ENCODE measurements at regions not wholly inside any gene's neighbourhood (a gene's known extent, or its start where the extent isn't known, plus 50 kb on each side); places are given as distances from the start of the nearest gene placed in this dataset.
"Not testable (repeated sequence)": the region's sequence is repeated elsewhere in the genome, so short reads cannot be mapped to it uniquely, and the experiment has no call there.

GRCh38 chr3:94406595-94406994, 343.7 kb downstream of the NSUN3 start:
- no peak overlapping the region for H3K27ac Mint-ChIP-seq
- no peaks in the 10 kb centered on the region for H3K4me1 Mint-ChIP-seq
- no peak overlapping the region for H3K4me3 Mint-ChIP-seq
- DNase-seq (no peak), ATAC-seq (no peak)
- TF ChIP-seq, protein P1, sequence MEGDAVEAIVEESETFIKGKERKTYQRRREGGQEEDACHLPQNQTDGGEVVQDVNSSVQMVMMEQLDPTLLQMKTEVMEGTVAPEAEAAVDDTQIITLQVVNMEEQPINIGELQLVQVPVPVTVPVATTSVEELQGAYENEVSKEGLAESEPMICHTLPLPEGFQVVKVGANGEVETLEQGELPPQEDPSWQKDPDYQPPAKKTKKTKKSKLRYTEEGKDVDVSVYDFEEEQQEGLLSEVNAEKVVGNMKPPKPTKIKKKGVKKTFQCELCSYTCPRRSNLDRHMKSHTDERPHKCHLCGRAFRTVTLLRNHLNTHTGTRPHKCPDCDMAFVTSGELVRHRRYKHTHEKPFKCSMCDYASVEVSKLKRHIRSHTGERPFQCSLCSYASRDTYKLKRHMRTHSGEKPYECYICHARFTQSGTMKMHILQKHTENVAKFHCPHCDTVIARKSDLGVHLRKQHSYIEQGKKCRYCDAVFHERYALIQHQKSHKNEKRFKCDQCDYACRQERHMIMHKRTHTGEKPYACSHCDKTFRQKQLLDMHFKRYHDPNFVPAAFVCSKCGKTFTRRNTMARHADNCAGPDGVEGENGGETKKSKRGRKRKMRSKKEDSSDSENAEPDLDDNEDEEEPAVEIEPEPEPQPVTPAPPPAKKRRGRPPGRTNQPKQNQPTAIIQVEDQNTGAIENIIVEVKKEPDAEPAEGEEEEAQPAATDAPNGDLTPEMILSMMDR (IDR thresholded peaks at IDR 0.05), result no peak
- intact Hi-C loops (cut with micrococcal nuclease), result no loop called here
- Histone ChIP-seq H3K36me3 (ENCODE audit: control insufficient read depth, insufficient read depth, low read length) (no peaks in the 10 kb centered on the region), H3K27me3 (ENCODE audit: control insufficient read depth, insufficient read depth, low read length) (no peaks in the 10 kb centered on the region), H3K4me1 (ENCODE audit: control insufficient read depth, insufficient read depth, low read length) (no peaks in the 10 kb centered on the region), H3K9me3 (ENCODE audit: control insufficient read depth, insufficient read depth, low read length) (no peaks in the 10 kb centered on the region), H3K4me3 (ENCODE audit: low read length) (no peak overlapping the region), H3K27ac (ENCODE audit: low read length) (no peak overlapping the region)
- no peaks in the 10 kb centered on the region for H3K36me3 Mint-ChIP-seq
- peaks cover 12 to 15% of the 10 kb centered on the region in 2 donors for H3K9me3 Mint-ChIP-seq
- H3K27me3 Mint-ChIP-seq (ENCODE audit: low read depth in 2 of 2), result no peaks in the 10 kb centered on the region

DNA sequence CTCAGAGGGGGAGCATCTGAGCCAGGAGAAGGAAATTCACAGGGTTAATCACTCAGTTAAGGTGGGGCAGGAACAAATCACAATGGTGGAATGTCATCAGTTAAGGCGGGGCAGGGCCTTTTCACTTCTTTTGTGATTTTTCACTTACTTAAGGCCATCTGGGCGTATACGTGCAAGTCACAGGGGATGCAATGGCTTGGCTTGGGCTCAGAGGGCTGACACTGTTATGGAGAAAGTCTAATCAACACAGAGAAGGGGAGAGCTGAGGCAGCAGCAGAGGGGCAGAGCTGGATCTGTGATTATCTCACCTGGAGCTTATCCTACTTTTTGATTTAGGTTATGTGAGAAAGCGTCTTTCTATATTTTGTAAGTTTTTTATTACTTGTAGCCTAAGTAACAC, 350.1 kb downstream of the NSUN3 start:
- ATAC-seq; H3K27ac Mint-ChIP-seq; H3K4me3 Mint-ChIP-seq; H3K27me3 ChIP-seq (ENCODE audit: control insufficient read depth, insufficient read depth, low read length); H3K9me3 Mint-ChIP-seq; H3K4me1 Mint-ChIP-seq; H3K4me3 ChIP-seq (ENCODE audit: low read length); H3K36me3 Mint-ChIP-seq; H3K36me3 ChIP-seq (ENCODE audit: control insufficient read depth, insufficient read depth, low read length); H3K4me1 ChIP-seq (ENCODE audit: control insufficient read depth, insufficient read depth, low read length); H3K27ac ChIP-seq (ENCODE audit: low read length); intact Hi-C loops (cut with micrococcal nuclease); H3K27me3 Mint-ChIP-seq (ENCODE audit: low read depth in 2 of 2); DNase-seq; H3K9me3 ChIP-seq (ENCODE audit: control insufficient read depth, insufficient read depth, low read length): not testable (repeated sequence)
- WGBS (ENCODE audit: insufficient coverage), result 100% methylated on average over 3 of the region's 4 CpGs

GRCh38 chr3:94413336-94414108, 350.7 kb downstream of the NSUN3 start:
- Mint-ChIP-seq H3K36me3 (no peaks in the 10 kb centered on the region), H3K4me3 (no peak overlapping the region), H3K9me3 (peaks cover 5 to 6% of the 10 kb centered on the region in 2 donors), H3K27ac (no peak overlapping the region), H3K4me1 (no peaks in the 10 kb centered on the region), H3K27me3 (ENCODE audit: low read depth in 2 of 2) (no peaks in the 10 kb centered on the region)
- Histone ChIP-seq H3K9me3 (ENCODE audit: control insufficient read depth, insufficient read depth, low read length) (peaks cover 7% of the 10 kb centered on the region), H3K36me3 (ENCODE audit: control insufficient read depth, insufficient read depth, low read length) (no peaks in the 10 kb centered on the region), H3K27me3 (ENCODE audit: control insufficient read depth, insufficient read depth, low read length) (no peaks in the 10 kb centered on the region), H3K4me1 (ENCODE audit: control insufficient read depth, insufficient read depth, low read length) (no peaks in the 10 kb centered on the region), H3K27ac (ENCODE audit: low read length) (no peak overlapping the region), H3K4me3 (ENCODE audit: low read length) (no peak overlapping the region)
- TF ChIP-seq, protein P1 (IDR thresholded peaks at IDR 0.05), result no peak
- 57% methylated on average over 3 of the region's 4 CpGs for WGBS (ENCODE audit: insufficient coverage)
- DNase-seq, result no peak
- no peak for ATAC-seq
- intact Hi-C loops (cut with micrococcal nuclease), result no loop called here

DNA sequence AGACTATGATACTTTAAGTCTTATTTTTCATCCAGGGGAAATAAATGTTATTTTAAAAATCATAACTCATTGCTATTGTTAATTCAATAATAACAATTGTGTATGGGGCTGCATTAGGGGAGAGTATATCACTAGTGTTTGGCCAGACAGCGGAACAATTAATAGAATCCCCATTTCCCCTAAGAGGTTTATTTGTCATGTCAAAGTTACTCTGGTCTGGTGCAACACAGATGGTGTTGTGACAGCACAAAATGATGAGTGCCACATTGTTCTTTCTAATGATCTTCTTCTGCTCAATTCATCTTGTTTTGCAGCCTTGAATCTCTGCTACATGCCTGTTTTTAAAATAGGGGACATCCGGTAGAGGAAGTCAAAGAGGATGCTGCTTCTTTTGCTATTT, 351.6 kb downstream of the NSUN3 start:
- DNase-seq (no peak), ATAC-seq (no peak)
- no CpG with 5 or more reads among the region's 2 CpGs for WGBS (ENCODE audit: insufficient coverage)
- no peak overlapping the region for H3K27ac Mint-ChIP-seq
- peaks cover 7% of the 10 kb centered on the region for H3K36me3 Mint-ChIP-seq
- TF ChIP-seq, protein P1 (IDR thresholded peaks at IDR 0.05), result no peak
- H3K4me3 ChIP-seq (ENCODE audit: low read length), result no peak overlapping the region
- H3K9me3 Mint-ChIP-seq, result peaks cover 8 to 12% of the 10 kb centered on the region in 2 donors
- H3K36me3 ChIP-seq (ENCODE audit: control insufficient read depth, insufficient read depth, low read length), result no peaks in the 10 kb centered on the region
- H3K27me3 ChIP-seq (ENCODE audit: control insufficient read depth, insufficient read depth, low read length), result no peaks in the 10 kb centered on the region
- intact Hi-C loops (cut with micrococcal nuclease), result no loop called here
- H3K4me3 Mint-ChIP-seq, result no peak overlapping the region
- H3K9me3 ChIP-seq (ENCODE audit: control insufficient read depth, insufficient read depth, low read length), result peaks cover 15% of the 10 kb centered on the region
- no peaks in the 10 kb centered on the region for H3K4me1 Mint-ChIP-seq
- no peaks in the 10 kb centered on the region for H3K27me3 Mint-ChIP-seq (ENCODE audit: low read depth in 2 of 2)
- no peak overlapping the region for H3K27ac ChIP-seq (ENCODE audit: low read length)
- H3K4me1 ChIP-seq (ENCODE audit: control insufficient read depth, insufficient read depth, low read length), result no peaks in the 10 kb centered on the region

Data from natural killer cell (primary cell).